IMR-90 (cell line): ENCODE measurements at regions not wholly inside any gene's neighbourhood (a gene's known extent, or its start where the extent isn't known, plus 50 kb on each side); places are given as distances from the start of the nearest gene placed in this dataset.
"Not testable (repeated sequence)": the region's sequence is repeated elsewhere in the genome, so short reads cannot be mapped to it uniquely, and the experiment has no call there.

Experiments used
- ATAC-seq: fragments of 200-7000 bp; cut with Tn5 transposase; 2 replicates; pipeline ENCODE4 v1.9.1; 2020; ENCODE audit warnings: low read depth, mild to moderate bottlenecking, moderate library complexity
- BruUV-seq: library from RNA; stranded (reverse); fragments of 400-500 nt; replicated peaks from 2 replicates; lab custom pipeline; 2021; lab: Mats Ljungman, UMichigan
- CTCF ChIA-PET: fragments of 300-600 bp; formaldehyde crosslinking; extraction: SDS; loops from one replicate; lab custom pipeline; 2021; ENCODE audit warnings: antibody characterized with exemption; lab: Yijun Ruan, JAX
- POLR2A ChIA-PET: fragments of 300-600 bp; sonication (Branson Sonifier 250); formaldehyde crosslinking; loops from one replicate; lab custom pipeline; 2022; ENCODE audit warnings: antibody characterized with exemption; ENCODE audit not compliant: unreplicated experiment; lab: Charles Lee
- DNase-seq: peaks from one replicate; pipeline ENCODE4 v3.0.0; 2013
- H2AFZ ChIP-seq: replicated peaks from 2 replicates; pipeline ENCODE3; 2013; ENCODE audit warnings: low read length, mild to moderate bottlenecking; ENCODE audit not compliant: poor library complexity
- H2AK5ac ChIP-seq: 2 replicates; pipeline ENCODE4 v1.6.1; 2013; ENCODE audit warnings: low read depth, low read length, inconsistent platforms
- H2AK9ac ChIP-seq: replicated peaks from 2 replicates; pipeline ENCODE3; 2013; ENCODE audit warnings: mild to moderate bottlenecking, low read depth, low read length, moderate library complexity; ENCODE audit not compliant: poor library complexity
- H2BK120ac ChIP-seq: 2 replicates; pipeline ENCODE4 v1.6.1; 2013; ENCODE audit warnings: low read depth, low read length, inconsistent platforms
- H2BK15ac ChIP-seq: 3 replicates; pipeline ENCODE4 v1.6.1; 2013; ENCODE audit warnings: low read depth, low read length, inconsistent platforms
- H2BK20ac ChIP-seq: 2 replicates; pipeline ENCODE4 v1.6.1; 2013; ENCODE audit warnings: low read depth, mild to moderate bottlenecking, inconsistent platforms, low read length, moderate library complexity
- H2BK5ac ChIP-seq: 2 replicates; pipeline ENCODE4 v1.6.1; 2013; ENCODE audit warnings: mild to moderate bottlenecking, low read depth, low read length, inconsistent platforms; ENCODE audit not compliant: poor library complexity, severe bottlenecking
- H3K14ac ChIP-seq: replicated peaks from 2 replicates; pipeline ENCODE4 v1.6.1; 2013; ENCODE audit warnings: low read depth, low read length, inconsistent platforms
- H3K18ac ChIP-seq: 2 replicates; pipeline ENCODE4 v1.6.1; 2013; ENCODE audit warnings: low read depth, low read length, control low read depth
- H3K23ac ChIP-seq: 2 replicates; pipeline ENCODE4 v1.6.1; 2013; ENCODE audit warnings: low read depth, low read length, inconsistent platforms
- H3K27ac ChIP-seq: 2 replicates; pipeline ENCODE4 v1.5.1; 2013; ENCODE audit warnings: mild to moderate bottlenecking, control low read depth, low read length; ENCODE audit not compliant: insufficient read depth
- H3K27me3 ChIP-seq: 2 replicates; pipeline ENCODE4 v1.6.1; 2013; ENCODE audit warnings: low read length; ENCODE audit not compliant: control insufficient read depth, insufficient read depth
- H3K36me3 ChIP-seq: 2 replicates; pipeline ENCODE4 v1.6.1; 2013; ENCODE audit warnings: low read length, mixed read lengths; ENCODE audit not compliant: control insufficient read depth, insufficient read depth
- H3K4ac ChIP-seq: 2 replicates; pipeline ENCODE4 v1.6.1; 2013; ENCODE audit warnings: low read depth, low read length, inconsistent platforms
- H3K4me1 ChIP-seq: 2 replicates; pipeline ENCODE4 v1.6.1; 2013; ENCODE audit warnings: low read length, mixed read lengths; ENCODE audit not compliant: control insufficient read depth, insufficient read depth
- H3K4me2 ChIP-seq: 2 replicates; pipeline ENCODE4 v1.6.1; 2013; ENCODE audit warnings: low read depth, mild to moderate bottlenecking, control low read depth, low read length, moderate library complexity
- H3K4me3 ChIP-seq: 2 replicates; pipeline ENCODE4 v1.5.1; 2013; ENCODE audit warnings: low read depth, mild to moderate bottlenecking, control low read depth, low read length, moderate library complexity; ENCODE audit not compliant: insufficient read depth
- H3K56ac ChIP-seq: 2 replicates; pipeline ENCODE4 v1.6.1; 2013; ENCODE audit warnings: low read length, inconsistent platforms; ENCODE audit not compliant: insufficient read depth; ENCODE audit errors: extremely low read depth
- H3K79me1 ChIP-seq, 2 experiments: 2 replicates each; pipeline ENCODE4 v1.6.1; 2013; ENCODE audit warnings: low read length in 2 of 2, inconsistent platforms in 1 of 2, low read depth in 1 of 2
- H3K9ac ChIP-seq: 2 replicates; pipeline ENCODE4 v1.6.1; 2013; ENCODE audit warnings: low read depth, low read length, control low read depth
- H3K9me1 ChIP-seq: 2 replicates; pipeline ENCODE4 v1.6.1; 2013; ENCODE audit warnings: low read length, inconsistent platforms; ENCODE audit not compliant: insufficient read depth
- H3K9me3 ChIP-seq: 2 replicates; pipeline ENCODE4 v1.6.1; 2013; ENCODE audit warnings: low read length; ENCODE audit not compliant: control insufficient read depth, insufficient read depth
- H4K20me1 ChIP-seq: 2 replicates; pipeline ENCODE4 v1.6.1; 2013; ENCODE audit warnings: low read length, inconsistent platforms; ENCODE audit not compliant: insufficient read depth
- H4K5ac ChIP-seq: 2 replicates; pipeline ENCODE4 v1.6.1; 2013; ENCODE audit warnings: mild to moderate bottlenecking, low read depth, low read length, control low read depth
- H4K8ac ChIP-seq, 2 experiments: 2 replicates each; pipeline ENCODE4 v1.6.1; 2013; ENCODE audit warnings: low read depth in 2 of 2, low read length in 2 of 2, control low read depth in 1 of 2, inconsistent platforms in 1 of 2
- H4K91ac ChIP-seq: 2 replicates; pipeline ENCODE4 v1.6.1; 2013; ENCODE audit warnings: low read depth, low read length, inconsistent platforms; ENCODE audit not compliant: insufficient read depth
- dilution Hi-C: fragments of 300-500 bp; cut with HindIII; formaldehyde crosslinking; loops from one replicate; pipeline ENCODE4 v1.14.3; 2018; ENCODE audit warnings: low sequenced_read_pairs; ENCODE audit not compliant: unreplicated experiment
- in situ Hi-C: fragments of 300-500 bp; cut with MboI; formaldehyde crosslinking; loops from 3 replicates; pipeline ENCODE4 v1.14.3; 2019; ENCODE audit warnings: low sequenced_read_pairs, inconsistent platforms, mixed read lengths
- intact Hi-C: fragments of 100-400 bp; cut with micrococcal nuclease; formaldehyde crosslinking; loops from 2 replicates; pipeline ENCODE4 v1.10.0; 2022

- H2AK9ac ChIP-seq, H2AK5ac ChIP-seq, CTCF ChIA-PET, H2AFZ ChIP-seq, DNase-seq, H3K27ac ChIP-seq, H4K5ac ChIP-seq, POLR2A ChIA-PET, H3K18ac ChIP-seq, H3K9me3 ChIP-seq, in situ Hi-C loops, H3K79me1 ChIP-seq, H3K27me3 ChIP-seq, H3K23ac ChIP-seq, H4K8ac ChIP-seq, H3K9me1 ChIP-seq, H2BK20ac ChIP-seq, H2BK15ac ChIP-seq, H3K56ac ChIP-seq, H3K9ac ChIP-seq, H3K36me3 ChIP-seq, H3K14ac ChIP-seq, ATAC-seq, H3K4me2 ChIP-seq, H4K20me1 ChIP-seq, H3K4me1 ChIP-seq, H4K91ac ChIP-seq, BruUV-seq, H3K4ac ChIP-seq, H2BK5ac ChIP-seq, dilution Hi-C loops, H3K4me3 ChIP-seq, H2BK120ac ChIP-seq, intact Hi-C loops: not testable (repeated sequence)
These were observed 54.0 kb upstream of the GPR89A start for GRCh38 chr1:145553795-145554194.
